Tibial nerve (tissue), 3 donors: ENCODE measurements at regions not wholly inside any gene's neighbourhood (a gene's known extent, or its start where the extent isn't known, plus 50 kb on each side); places are given as distances from the start of the nearest gene placed in this dataset.

Source experiments
- EP300 ChIP-seq, 2 donors: sonication (generic); formaldehyde crosslinking; IDR thresholded peaks; one replicate each; pipeline ENCODE4 v1.6.1; 2017; ENCODE audit warnings: antibody characterized with exemption in 2 of 2, mild to moderate bottlenecking in 1 of 2
- POLR2A ChIP-seq, 2 donors: fragments of 450-650 bp; IDR thresholded peaks; one replicate each; pipeline ENCODE4 v1.6.1; 2017; ENCODE audit warnings: antibody characterized with exemption in 2 of 2, mild to moderate bottlenecking in 2 of 2, moderate library complexity in 2 of 2

GRCh38 chr1:234730475-234730769 is 120.4 kb upstream of the IRF2BP2 start:
- TF ChIP-seq POLR2A (IDR thresholded peaks at IDR 0.05), result no peak
- no peak for TF ChIP-seq EP300 (IDR thresholded peaks at IDR 0.05)
